C4-2B (cell line): ENCODE measurements at regions not wholly inside any gene's neighbourhood (a gene's known extent, or its start where the extent isn't known, plus 50 kb on each side); places are given as distances from the start of the nearest gene placed in this dataset.

ENCODE experiments used
- CTCF ChIP-seq: fragments of 450-650 bp; conservative IDR thresholded peaks from 2 replicates; pipeline ENCODE4 v1.5.1; 2017; ENCODE audit warnings: mild to moderate bottlenecking
- ZFX ChIP-seq: fragments of 450-650 bp; IDR thresholded peaks from 2 replicates; pipeline ENCODE4 v1.6.1; 2017

GRCh38 chr1:29971703-29972102 lies 735.4 kb downstream of the PTPRU start:
- no peak for TF ChIP-seq CTCF
- no peak for TF ChIP-seq ZFX
